Vagina (tissue), 2 donors: ENCODE measurements at regions not wholly inside any gene's neighbourhood (a gene's known extent, or its start where the extent isn't known, plus 50 kb on each side); places are given as distances from the start of the nearest gene placed in this dataset.

Experiments
- POLR2A ChIP-seq, 2 donors: fragments of 450-650 bp; IDR thresholded peaks; one replicate each; pipeline ENCODE4 v1.6.1; 2017; ENCODE audit warnings: antibody characterized with exemption in 2 of 2, mild to moderate bottlenecking in 2 of 2, moderate library complexity in 2 of 2
- POLR2AphosphoS5 ChIP-seq, 2 donors: sonication (generic); formaldehyde crosslinking; IDR thresholded peaks; one replicate each; pipeline ENCODE4 v1.9.0; 2017; ENCODE audit warnings: antibody characterized with exemption in 2 of 2, mild to moderate bottlenecking in 2 of 2, low read depth in 1 of 2; ENCODE audit not compliant: insufficient read depth in 1 of 2
- TF ChIP-seq, protein P1 (sequence below), 3 experiments: fragments of 450-650 bp in 2 of 3; fragments of 200-600 bp in 1 of 3; sonication (generic) in 1 of 3; IDR thresholded peaks; one replicate each; pipeline ENCODE4 v1.5.1; 2017 to 2019; ENCODE audit warnings: antibody characterized with exemption in 3 of 3, mild to moderate bottlenecking in 2 of 3, moderate library complexity in 2 of 3

DNA sequence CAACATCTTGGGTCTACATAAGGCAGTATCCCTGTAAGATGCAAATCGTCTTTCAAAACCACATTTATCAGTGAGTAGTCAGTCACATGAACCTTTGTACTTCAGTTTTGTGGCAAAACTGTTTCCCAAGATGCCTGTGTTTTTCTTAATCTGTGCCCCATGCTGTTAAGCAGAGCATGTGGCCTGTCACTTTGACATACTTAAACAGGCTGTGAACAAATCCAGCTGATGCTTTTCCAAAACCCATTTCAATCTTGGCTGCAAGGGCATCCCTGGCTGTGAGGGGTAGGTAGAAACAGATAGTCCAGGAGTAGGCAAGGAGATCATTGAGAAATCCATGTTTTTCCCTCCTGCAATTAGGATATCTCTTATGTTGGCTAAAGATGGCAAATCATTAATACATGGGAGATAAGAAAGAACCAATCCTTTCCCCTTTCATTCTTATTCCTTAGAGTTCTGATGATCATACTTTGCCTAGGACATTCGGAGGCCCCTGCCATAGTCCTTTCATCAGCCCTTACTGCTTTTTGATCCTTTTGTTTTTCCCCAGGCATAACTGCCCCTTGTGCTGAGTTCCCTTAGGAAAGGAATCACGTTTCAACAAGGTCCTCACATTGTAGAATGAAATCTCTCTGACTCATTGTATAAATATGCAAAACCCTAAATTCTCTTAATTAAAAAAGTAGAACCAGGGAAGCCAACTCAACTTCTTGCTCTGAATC is 121.1 kb upstream of the EEA1 start:
- TF ChIP-seq, protein P1, sequence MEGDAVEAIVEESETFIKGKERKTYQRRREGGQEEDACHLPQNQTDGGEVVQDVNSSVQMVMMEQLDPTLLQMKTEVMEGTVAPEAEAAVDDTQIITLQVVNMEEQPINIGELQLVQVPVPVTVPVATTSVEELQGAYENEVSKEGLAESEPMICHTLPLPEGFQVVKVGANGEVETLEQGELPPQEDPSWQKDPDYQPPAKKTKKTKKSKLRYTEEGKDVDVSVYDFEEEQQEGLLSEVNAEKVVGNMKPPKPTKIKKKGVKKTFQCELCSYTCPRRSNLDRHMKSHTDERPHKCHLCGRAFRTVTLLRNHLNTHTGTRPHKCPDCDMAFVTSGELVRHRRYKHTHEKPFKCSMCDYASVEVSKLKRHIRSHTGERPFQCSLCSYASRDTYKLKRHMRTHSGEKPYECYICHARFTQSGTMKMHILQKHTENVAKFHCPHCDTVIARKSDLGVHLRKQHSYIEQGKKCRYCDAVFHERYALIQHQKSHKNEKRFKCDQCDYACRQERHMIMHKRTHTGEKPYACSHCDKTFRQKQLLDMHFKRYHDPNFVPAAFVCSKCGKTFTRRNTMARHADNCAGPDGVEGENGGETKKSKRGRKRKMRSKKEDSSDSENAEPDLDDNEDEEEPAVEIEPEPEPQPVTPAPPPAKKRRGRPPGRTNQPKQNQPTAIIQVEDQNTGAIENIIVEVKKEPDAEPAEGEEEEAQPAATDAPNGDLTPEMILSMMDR (IDR thresholded peaks at IDR 0.05), result no peak
- TF ChIP-seq POLR2A (IDR thresholded peaks at IDR 0.05) (no peak), POLR2AphosphoS5 (IDR thresholded peaks at IDR 0.05; ENCODE audit: insufficient read depth in 1 of 2, low read depth in 1 of 2) (no peak)
